Body of pancreas (tissue), 4 donors: ENCODE measurements at regions not wholly inside any gene's neighbourhood (a gene's known extent, or its start where the extent isn't known, plus 50 kb on each side); places are given as distances from the start of the nearest gene placed in this dataset.

Source experiments
- ATAC-seq: fragments of 150-250 bp; one replicate; pipeline ENCODE4 v1.9.1; 2016
- DNase-seq, 4 donors: peaks; one replicate each; pipeline ENCODE4 v3.0.0-alpha.2; 2019
- H3K27ac ChIP-seq, 4 donors: fragments of 200-600 bp; sonication (generic); 1 replicate in 3 of 4; 2 replicates in 1 of 4; pipeline versions ENCODE4 v1.5.1 to v1.6.1; 2016 to 2019; ENCODE audit warnings: mild to moderate bottlenecking in 1 of 4, mixed read lengths in 1 of 4, moderate library complexity in 1 of 4
- H3K27me3 ChIP-seq, 2 donors: fragments of 200-600 bp; sonication (generic); one replicate each; pipeline ENCODE4 v1.6.0; 2016; ENCODE audit warnings: mild to moderate bottlenecking in 1 of 2
- H3K36me3 ChIP-seq, 2 donors: fragments of 200-600 bp; sonication (generic); replicated peaks in 1 of 2; 2 replicates each; pipeline ENCODE4 v1.5.1; 2016; ENCODE audit warnings: low read depth in 2 of 2; ENCODE audit not compliant: insufficient read depth in 1 of 2
- H3K4me1 ChIP-seq: fragments of 200-600 bp; sonication (generic); one replicate; pipeline ENCODE4 v1.6.0; 2016
- H3K4me3 ChIP-seq, 2 donors: fragments of 200-600 bp; sonication (generic); 1 replicate in 1 of 2; 2 replicates in 1 of 2; pipeline ENCODE4 v1.5.1; 2016 to 2019
- H3K9me3 ChIP-seq, 3 donors: fragments of 200-600 bp; sonication (generic); 1 replicate in 2 of 3; 2 replicates in 1 of 3; pipeline ENCODE4 v1.5.1; 2016
- POLR2A ChIP-seq, 3 donors: fragments of 450-650 bp; IDR thresholded peaks; one replicate each; pipeline ENCODE4 v1.6.1; 2016; ENCODE audit warnings: antibody characterized with exemption in 3 of 3, mild to moderate bottlenecking in 2 of 3
- WGBS, 2 donors: methylation state at CpG; one replicate each; pipeline ENCODE4 v1.1.5; 2017; 5-methylcytosine and 5-hydroxymethylcytosine counted together
- intact Hi-C: fragments of 100-400 bp; cut with DNase I; formaldehyde crosslinking; loops from one replicate; pipeline ENCODE4 v1.15.1; 2023
- TF ChIP-seq, protein P1 (sequence below), 7 experiments: fragments of 450-650 bp in 4 of 7; fragments of 200-600 bp in 3 of 7; sonication (generic) in 3 of 7; IDR thresholded peaks; one replicate each; pipeline ENCODE4 v1.5.1; 2016 to 2019; ENCODE audit warnings: antibody characterized with exemption in 7 of 7

DNA sequence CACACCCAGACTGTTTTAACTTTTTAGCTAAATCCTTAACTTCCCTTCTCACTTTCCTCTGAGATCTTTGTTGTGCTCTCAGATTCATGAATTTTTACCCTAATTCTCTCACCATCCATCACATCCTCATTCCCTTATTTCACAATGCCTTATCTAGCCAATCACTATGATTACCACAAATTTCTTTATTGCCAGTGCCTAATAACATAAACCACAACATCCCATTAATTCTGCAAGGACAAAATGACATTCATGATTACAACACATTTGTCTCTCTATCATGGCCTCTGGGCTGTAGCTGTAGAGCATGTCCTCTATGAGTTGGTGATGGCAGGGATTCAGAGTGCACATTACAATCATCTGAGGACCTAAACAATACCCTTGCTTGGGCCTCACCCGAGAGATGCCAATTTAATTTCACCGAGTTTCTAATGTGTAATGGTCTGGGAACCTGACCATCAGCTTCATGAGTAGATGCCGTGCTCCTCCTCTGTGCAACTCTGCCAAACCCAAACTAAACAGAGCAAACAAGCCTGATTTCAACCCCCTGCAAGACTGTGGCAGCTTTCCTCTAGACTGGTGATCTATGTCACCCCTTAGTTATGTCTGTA, 99.3 kb downstream of the SPTSSA start:
- WGBS, 2 donors, result 59 to 66% methylated on average over 3 of the region's 3 CpGs
- H3K27me3 ChIP-seq, result no peaks in the 10 kb centered on the region
- intact Hi-C loops, result loop anchor here (10.0 kb wide), 2 partner anchors 92 to 132 kb away; no protein-coding TSS in a partner anchor
- H3K9me3 ChIP-seq, result no peaks in the 10 kb centered on the region
- no peak for DNase-seq
- TF ChIP-seq POLR2A (IDR thresholded peaks at IDR 0.05), result no peak
- H3K4me1 ChIP-seq, result peaks cover 10% of the 10 kb centered on the region
- no peak overlapping the region for H3K27ac ChIP-seq
- no peak overlapping the region for H3K4me3 ChIP-seq
- no peaks in the 10 kb centered on the region for H3K36me3 ChIP-seq
- no peak for ATAC-seq

DNA sequence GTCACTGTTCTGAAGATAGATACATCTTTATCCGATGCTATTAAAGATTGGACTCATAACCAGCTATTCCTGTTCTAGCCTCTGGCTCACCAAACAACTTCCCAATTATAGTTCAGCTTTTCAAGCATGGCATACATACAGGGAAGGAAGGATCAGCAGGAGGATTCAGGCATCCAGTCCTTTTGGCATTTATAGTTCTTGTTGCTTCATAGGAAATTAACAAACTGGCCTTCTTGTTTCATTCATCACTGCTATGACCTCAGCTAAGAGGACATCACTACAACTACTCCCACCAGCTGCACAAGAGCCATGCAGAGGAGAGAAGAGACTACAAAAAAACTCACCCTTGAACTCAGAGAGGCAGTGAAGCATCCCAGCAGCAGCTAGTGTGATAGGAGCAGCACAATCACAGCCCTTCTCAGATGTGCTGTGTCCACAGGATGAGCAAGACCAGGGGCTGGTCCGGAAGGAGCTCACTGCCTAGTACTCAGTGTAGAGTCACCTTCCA, 100.5 kb downstream of the SPTSSA start:
- Histone ChIP-seq H3K36me3 (no peaks in the 10 kb centered on the region), H3K4me1 (peaks cover 5% of the 10 kb centered on the region), H3K9me3 (no peaks in the 10 kb centered on the region), H3K4me3 (no peak overlapping the region), H3K27ac (peak overlapping the region in 1 of 4 donors; percentile 24), H3K27me3 (no peaks in the 10 kb centered on the region)
- WGBS, 2 donors, result 67 to 74% methylated on average over 2 of the region's 2 CpGs
- intact Hi-C loops, result loop anchor here (10.0 kb wide), 2 partner anchors 93 to 133 kb away; no protein-coding TSS in a partner anchor
- ATAC-seq, result peak; percentile 68
- peak in 2 of 4 donors; percentile 17 to 46 for DNase-seq
- no peak for TF ChIP-seq POLR2A (IDR thresholded peaks at IDR 0.05)
- TF ChIP-seq, protein P1, sequence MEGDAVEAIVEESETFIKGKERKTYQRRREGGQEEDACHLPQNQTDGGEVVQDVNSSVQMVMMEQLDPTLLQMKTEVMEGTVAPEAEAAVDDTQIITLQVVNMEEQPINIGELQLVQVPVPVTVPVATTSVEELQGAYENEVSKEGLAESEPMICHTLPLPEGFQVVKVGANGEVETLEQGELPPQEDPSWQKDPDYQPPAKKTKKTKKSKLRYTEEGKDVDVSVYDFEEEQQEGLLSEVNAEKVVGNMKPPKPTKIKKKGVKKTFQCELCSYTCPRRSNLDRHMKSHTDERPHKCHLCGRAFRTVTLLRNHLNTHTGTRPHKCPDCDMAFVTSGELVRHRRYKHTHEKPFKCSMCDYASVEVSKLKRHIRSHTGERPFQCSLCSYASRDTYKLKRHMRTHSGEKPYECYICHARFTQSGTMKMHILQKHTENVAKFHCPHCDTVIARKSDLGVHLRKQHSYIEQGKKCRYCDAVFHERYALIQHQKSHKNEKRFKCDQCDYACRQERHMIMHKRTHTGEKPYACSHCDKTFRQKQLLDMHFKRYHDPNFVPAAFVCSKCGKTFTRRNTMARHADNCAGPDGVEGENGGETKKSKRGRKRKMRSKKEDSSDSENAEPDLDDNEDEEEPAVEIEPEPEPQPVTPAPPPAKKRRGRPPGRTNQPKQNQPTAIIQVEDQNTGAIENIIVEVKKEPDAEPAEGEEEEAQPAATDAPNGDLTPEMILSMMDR (IDR thresholded peaks at IDR 0.05), result no peak

DNA sequence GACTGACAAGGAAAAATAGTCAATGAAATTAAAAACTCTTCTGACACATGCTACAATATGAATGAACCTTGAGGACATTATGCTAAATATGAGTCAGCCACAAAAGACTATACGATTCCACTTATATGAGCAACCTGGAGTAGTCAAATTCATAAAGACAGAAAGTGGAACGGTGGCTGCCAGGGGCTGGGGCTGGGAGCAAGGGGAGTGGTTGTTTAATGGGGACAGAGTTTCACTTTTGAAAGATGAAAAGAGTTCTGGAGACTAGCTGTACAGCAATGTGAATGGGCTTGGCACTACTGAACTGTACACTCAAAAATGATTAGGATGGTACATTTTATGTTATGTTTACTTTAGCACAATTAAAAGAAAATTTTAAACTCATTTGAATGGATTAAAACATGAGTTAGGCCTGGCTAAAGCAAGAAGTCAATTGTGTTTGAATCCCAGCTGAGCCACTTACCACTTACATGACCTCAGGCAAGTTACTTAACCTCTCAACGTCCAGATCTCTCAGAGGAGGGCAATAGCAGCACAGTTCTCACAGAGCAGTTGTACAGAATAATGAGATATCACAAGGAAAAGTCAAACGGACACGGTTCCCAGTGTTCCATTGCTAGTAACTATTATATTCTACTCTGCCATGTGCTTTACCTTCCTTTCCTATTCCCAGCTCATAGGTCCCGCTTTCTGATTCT, 102.5 kb downstream of the SPTSSA start:
- H3K4me1 ChIP-seq, result no peaks in the 10 kb centered on the region
- intact Hi-C loops, result loop anchor here (10.0 kb wide), 2 partner anchors 95 to 135 kb away; no protein-coding TSS in a partner anchor
- no peaks in the 10 kb centered on the region for H3K36me3 ChIP-seq
- ATAC-seq, result no peak
- H3K27me3 ChIP-seq, result no peaks in the 10 kb centered on the region
- TF ChIP-seq POLR2A (IDR thresholded peaks at IDR 0.05), result no peak
- TF ChIP-seq, protein P1 (IDR thresholded peaks at IDR 0.05), result no peak
- DNase-seq, result no peak
- no peaks in the 10 kb centered on the region for H3K9me3 ChIP-seq
- WGBS, 2 donors, result 52 to 56% methylated on average over 6 of the region's 6 CpGs
- H3K4me3 ChIP-seq, result no peak overlapping the region
- H3K27ac ChIP-seq, result no peak overlapping the region

DNA sequence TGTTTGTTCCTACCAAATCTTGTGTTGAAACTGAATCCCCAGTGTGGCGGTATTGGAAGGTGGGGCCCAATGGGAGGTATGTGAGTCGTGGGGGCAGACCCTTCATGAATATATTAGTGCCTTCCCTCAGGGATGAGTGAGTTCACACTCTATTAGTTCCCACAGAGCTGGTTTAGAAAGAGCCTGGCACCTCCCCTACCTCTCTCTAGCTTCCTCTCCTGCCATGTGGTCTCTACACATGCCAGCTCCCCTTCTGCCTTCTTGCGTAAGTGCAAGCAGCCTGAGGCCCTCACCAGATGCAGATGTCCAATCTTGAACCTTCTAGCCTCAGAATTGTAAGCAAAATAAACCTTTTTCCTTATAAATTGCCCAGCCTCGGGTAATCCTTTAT, 105.8 kb downstream of the SPTSSA start:
- H3K36me3 ChIP-seq, result no peaks in the 10 kb centered on the region
- no peaks in the 10 kb centered on the region for H3K9me3 ChIP-seq
- no peaks in the 10 kb centered on the region for H3K27me3 ChIP-seq
- H3K4me1 ChIP-seq, result no peaks in the 10 kb centered on the region
- H3K4me3 ChIP-seq, result no peak overlapping the region
- DNase-seq (no peak), ATAC-seq (no peak)
- 75 to 82% methylated on average over 4 of the region's 4 CpGs for WGBS, 2 donors
- intact Hi-C loops, result no loop called here
- no peak overlapping the region for H3K27ac ChIP-seq
- TF ChIP-seq, protein P1 (IDR thresholded peaks at IDR 0.05), result no peak
- TF ChIP-seq POLR2A (IDR thresholded peaks at IDR 0.05), result no peak

DNA sequence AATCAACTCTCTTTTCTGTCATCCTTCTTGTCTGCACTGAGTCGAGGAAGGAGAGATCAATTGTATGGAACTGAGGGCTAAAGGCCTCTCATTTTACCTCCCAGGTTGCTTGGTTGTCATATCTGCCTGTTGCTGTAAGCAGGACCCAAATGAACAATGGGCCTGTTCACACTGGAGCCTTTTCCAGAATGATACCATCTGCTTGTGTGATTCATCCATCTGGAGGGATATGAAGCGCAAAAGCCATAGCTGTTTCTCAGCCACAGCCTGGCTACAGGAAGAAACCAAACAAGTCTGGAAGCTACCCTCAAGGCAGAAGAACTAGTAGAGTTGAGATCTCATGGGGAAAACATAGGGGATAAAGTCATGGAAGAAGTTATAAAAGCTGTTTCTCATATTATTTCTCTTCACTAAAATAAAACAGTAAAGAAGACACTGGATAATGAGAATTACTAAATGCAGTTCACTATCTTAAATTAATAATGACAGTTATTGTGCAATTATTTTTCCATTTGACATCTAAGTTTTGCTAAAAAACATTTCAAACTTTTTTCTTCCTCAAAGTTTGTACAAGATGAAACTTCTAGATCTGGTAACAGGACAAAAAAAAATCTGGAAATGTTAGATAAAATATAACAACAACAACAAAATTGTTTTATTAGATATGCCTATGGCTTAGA, 106.3 kb downstream of the SPTSSA start:
- ATAC-seq, result peak; percentile 48
- no peak overlapping the region for H3K27ac ChIP-seq
- H3K4me3 ChIP-seq, result no peak overlapping the region
- H3K4me1 ChIP-seq, result no peaks in the 10 kb centered on the region
- H3K27me3 ChIP-seq, result no peaks in the 10 kb centered on the region
- intact Hi-C loops, result no loop called here
- TF ChIP-seq, protein P1 (IDR thresholded peaks at IDR 0.05), result no peak
- no peak for TF ChIP-seq POLR2A (IDR thresholded peaks at IDR 0.05)
- 58 to 71% methylated on average over 2 of the region's 2 CpGs for WGBS, 2 donors
- H3K9me3 ChIP-seq, result no peaks in the 10 kb centered on the region
- no peaks in the 10 kb centered on the region for H3K36me3 ChIP-seq
- DNase-seq, result peak in 1 of 4 donors; percentile 21
